H9 (cell line): ENCODE measurements at regions not wholly inside any gene's neighbourhood (a gene's known extent, or its start where the extent isn't known, plus 50 kb on each side); places are given as distances from the start of the nearest gene placed in this dataset.

Experiments used
- DNase-seq: peaks from one replicate; pipeline ENCODE4 v3.0.0-alpha.2; 2017
- H2AFZ ChIP-seq: one replicate; pipeline ENCODE4 v1.6.1; 2013; ENCODE audit warnings: mild to moderate bottlenecking, low read length, control low read depth, moderate library complexity
- H2AK5ac ChIP-seq: 2 replicates; pipeline ENCODE4 v1.6.1; 2013; ENCODE audit warnings: low read length, control low read depth, mixed read lengths; ENCODE audit not compliant: insufficient read length
- H2BK120ac ChIP-seq: one replicate; pipeline ENCODE4 v1.6.1; 2013; ENCODE audit warnings: low read depth, mild to moderate bottlenecking, low read length, control low read depth, inconsistent platforms; ENCODE audit not compliant: poor library complexity, severe bottlenecking
- H2BK12ac ChIP-seq: 2 replicates; pipeline ENCODE4 v1.6.1; 2013; ENCODE audit warnings: low read length, control low read depth, mixed read lengths, low read depth; ENCODE audit not compliant: insufficient read length
- H2BK15ac ChIP-seq: 2 replicates; pipeline ENCODE4 v1.6.1; 2013; ENCODE audit warnings: low read depth, low read length, control low read depth
- H2BK20ac ChIP-seq: one replicate; pipeline ENCODE4 v1.6.1; 2013; ENCODE audit warnings: low read depth, mild to moderate bottlenecking, low read length, control low read depth, inconsistent platforms; ENCODE audit not compliant: poor library complexity, severe bottlenecking
- H2BK5ac ChIP-seq: 2 replicates; pipeline ENCODE4 v1.6.1; 2013; ENCODE audit warnings: low read length, control low read depth, mixed read lengths; ENCODE audit not compliant: insufficient read length
- H3K14ac ChIP-seq: 2 replicates; pipeline ENCODE4 v1.6.1; 2013; ENCODE audit warnings: low read length, control low read depth; ENCODE audit not compliant: insufficient read depth
- H3K18ac ChIP-seq: 2 replicates; pipeline ENCODE4 v1.6.1; 2013; ENCODE audit warnings: low read depth, mild to moderate bottlenecking, mixed read lengths, low read length, control low read depth; ENCODE audit not compliant: insufficient read length
- H3K23ac ChIP-seq: 2 replicates; pipeline ENCODE4 v1.6.1; 2013; ENCODE audit warnings: low read length, control low read depth, mixed read lengths, low read depth; ENCODE audit not compliant: insufficient read length
- H3K23me2 ChIP-seq: 2 replicates; pipeline ENCODE4 v1.6.1; 2013; ENCODE audit warnings: low read depth, mild to moderate bottlenecking, mixed read lengths, low read length, control low read depth; ENCODE audit not compliant: insufficient read length, poor library complexity, severe bottlenecking
- H3K27ac ChIP-seq: 2 replicates; pipeline ENCODE4 v1.5.1; 2013; ENCODE audit warnings: low read length, control low read depth, mixed read lengths, low read depth; ENCODE audit not compliant: insufficient read length
- H3K27me3 ChIP-seq: 2 replicates; pipeline ENCODE4 v1.6.1; 2013; ENCODE audit warnings: low read length, control low read depth, inconsistent platforms; ENCODE audit not compliant: insufficient read depth
- H3K4ac ChIP-seq: 2 replicates; pipeline ENCODE4 v1.6.1; 2013; ENCODE audit warnings: low read depth, mild to moderate bottlenecking, control low read depth, inconsistent platforms, low read length, moderate library complexity
- H3K4me1 ChIP-seq: 2 replicates; pipeline ENCODE4 v1.6.1; 2013; ENCODE audit warnings: low read length, control low read depth, inconsistent platforms; ENCODE audit not compliant: insufficient read depth
- H3K4me2 ChIP-seq: 2 replicates; pipeline ENCODE4 v1.6.1; 2013; ENCODE audit warnings: low read length, control low read depth, mixed read lengths; ENCODE audit not compliant: insufficient read length, insufficient read depth
- H3K56ac ChIP-seq: 2 replicates; pipeline ENCODE4 v1.6.1; 2013; ENCODE audit warnings: low read depth, mild to moderate bottlenecking, mixed read lengths, low read length, control low read depth; ENCODE audit not compliant: insufficient read length
- H3K79me1 ChIP-seq: 2 replicates; pipeline ENCODE4 v1.6.1; 2013; ENCODE audit warnings: low read depth, mild to moderate bottlenecking, moderate library complexity, low read length, control low read depth, inconsistent platforms; ENCODE audit not compliant: insufficient read depth, poor library complexity, severe bottlenecking
- H3K79me2 ChIP-seq: 2 replicates; pipeline ENCODE4 v1.6.1; 2013; ENCODE audit warnings: low read length, control low read depth, inconsistent platforms; ENCODE audit not compliant: insufficient read depth
- H3K9ac ChIP-seq: 2 replicates; pipeline ENCODE4 v1.6.1; 2013; ENCODE audit warnings: low read length, control low read depth, mixed read lengths; ENCODE audit not compliant: insufficient read length; ENCODE audit errors: extremely low read depth
- H3K9me3 ChIP-seq: one replicate; pipeline ENCODE4 v1.6.1; 2013; ENCODE audit warnings: low read depth, low read length, inconsistent platforms; ENCODE audit not compliant: control insufficient read depth
- H3T11ph ChIP-seq: one replicate; pipeline ENCODE4 v1.6.1; 2013; ENCODE audit warnings: mild to moderate bottlenecking, low read length, control low read depth, inconsistent platforms
- H4K20me1 ChIP-seq: one replicate; pipeline ENCODE4 v1.6.1; 2013; ENCODE audit not compliant: control insufficient read depth, insufficient read length, insufficient read depth
- H4K5ac ChIP-seq: 2 replicates; pipeline ENCODE4 v1.6.1; 2013; ENCODE audit warnings: low read depth, mild to moderate bottlenecking, mixed read lengths, low read length, control low read depth; ENCODE audit not compliant: insufficient read length
- H4K8ac ChIP-seq: replicated peaks from 2 replicates; pipeline ENCODE4 v1.6.1; 2013; ENCODE audit warnings: low read length, control low read depth, mixed read lengths, low read depth; ENCODE audit not compliant: insufficient read length
- H4K91ac ChIP-seq: 2 replicates; pipeline ENCODE4 v1.6.1; 2013; ENCODE audit warnings: low read depth, mild to moderate bottlenecking, moderate library complexity, mixed read lengths, low read length, control low read depth; ENCODE audit not compliant: insufficient read length
- H3K27ac Mint-ChIP-seq, 3 experiments: 2 replicates in 2 of 3; 3 replicates in 1 of 3; pipeline ENCODE4 v1.8.0; 2020 to 2021; ENCODE audit warnings: mixed read lengths in 3 of 3, mild to moderate bottlenecking in 1 of 3, moderate library complexity in 1 of 3
- H3K27me3 Mint-ChIP-seq: 2 replicates; pipeline ENCODE4 v1.8.0; 2021; ENCODE audit warnings: low read depth, mild to moderate bottlenecking, moderate library complexity, mixed read lengths
- H3K36me3 Mint-ChIP-seq, 3 experiments: 2 replicates in 2 of 3; 3 replicates in 1 of 3; pipeline ENCODE4 v1.8.0; 2020 to 2021; ENCODE audit warnings: low read depth in 3 of 3, mixed read lengths in 3 of 3; ENCODE audit not compliant: insufficient read depth in 1 of 3
- H3K4me1 Mint-ChIP-seq, 2 experiments: 2 replicates each; pipeline ENCODE4 v1.8.0; 2020; ENCODE audit warnings: mixed read lengths in 2 of 2
- H3K4me3 Mint-ChIP-seq, 2 experiments: 2 replicates in 1 of 2; 3 replicates in 1 of 2; pipeline ENCODE4 v1.8.0; 2020 to 2021; ENCODE audit warnings: mild to moderate bottlenecking in 2 of 2, mixed read lengths in 2 of 2, moderate library complexity in 1 of 2
- H3K9me3 Mint-ChIP-seq, 2 experiments: 2 replicates in 1 of 2; 3 replicates in 1 of 2; pipeline ENCODE4 v1.8.0; 2020; ENCODE audit warnings: mild to moderate bottlenecking in 2 of 2, mixed read lengths in 2 of 2, moderate library complexity in 1 of 2
- CTCF ChIP-seq: fragments of 200-600 bp; sonication (generic); conservative IDR thresholded peaks from 3 replicates; pipeline ENCODE4 v1.8.0; 2021; ENCODE audit warnings: antibody characterized with exemption, mild to moderate bottlenecking
- WGBS: extraction: QIAGEN DNeasy Blood & Tissue Kit; methylation state at CpG from one replicate; pipeline ENCODE4 v1.1.7; 2013; ENCODE audit warnings: missing lambda C conversion rate, low lambda C conversion rate, mixed read lengths; ENCODE audit not compliant: insufficient read length; ENCODE audit errors: extremely low coverage; 5-methylcytosine and 5-hydroxymethylcytosine counted together

- no peak overlapping the region for H2BK12ac ChIP-seq
- no peak for DNase-seq
- H3K23me2 ChIP-seq: no peaks in the 10 kb centered on the region
- H3K9ac ChIP-seq: no peak overlapping the region
- no peaks in the 10 kb centered on the region for H3K4me1 ChIP-seq
- no peak overlapping the region for H3K56ac ChIP-seq
- H2AFZ ChIP-seq: no peak overlapping the region
- no peak overlapping the region for H3K14ac ChIP-seq
- H2BK20ac ChIP-seq: no peak overlapping the region
- H3K79me1 ChIP-seq: no peaks in the 10 kb centered on the region
- no peak overlapping the region for H2BK120ac ChIP-seq
- no peak overlapping the region for H4K91ac ChIP-seq
- no peak for TF ChIP-seq CTCF
- no peak overlapping the region for H3K4ac ChIP-seq
- no peak overlapping the region for H2BK5ac ChIP-seq
- H3K4me1 Mint-ChIP-seq: peaks cover 0 to 2% of the 10 kb centered on the region in 2 experiments; a peak in 2 of 4 replicates
- H3T11ph ChIP-seq: no peak overlapping the region
- H3K27me3 ChIP-seq: no peaks in the 10 kb centered on the region
- H3K27ac ChIP-seq: no peak overlapping the region
- H3K79me2 ChIP-seq: no peaks in the 10 kb centered on the region
- H3K4me2 ChIP-seq: no peak overlapping the region
- H3K23ac ChIP-seq: no peak overlapping the region
- H3K9me3 ChIP-seq: no peaks in the 10 kb centered on the region
- no CpG with 5 or more reads among the region's 2 CpGs for WGBS
- H4K8ac ChIP-seq: no peak overlapping the region
- no peak overlapping the region for H3K18ac ChIP-seq
- H3K27me3 Mint-ChIP-seq: no peaks in the 10 kb centered on the region
- H4K20me1 ChIP-seq: no peaks in the 10 kb centered on the region
- no peak overlapping the region for H4K5ac ChIP-seq
- H2BK15ac ChIP-seq: no peak overlapping the region
- H3K36me3 Mint-ChIP-seq: peaks cover 4 to 7% (median 4%) of the 10 kb centered on the region in 3 experiments; a peak in 6 of 7 replicates
- H3K9me3 Mint-ChIP-seq: peaks cover 5 to 9% of the 10 kb centered on the region in 2 experiments; a peak in 4 of 5 replicates
- H3K4me3 Mint-ChIP-seq: no peak overlapping the region
- H3K27ac Mint-ChIP-seq: no peak overlapping the region
- no peak overlapping the region for H2AK5ac ChIP-seq
Observed at GRCh38 chr4:111666826-111667360, 478.4 kb upstream of the FAM241A start.
